NCI-H1436 treated with DMSO at 0.1 percent for 48 hours (cell line): ENCODE measurements at regions not wholly inside any gene's neighbourhood (a gene's known extent, or its start where the extent isn't known, plus 50 kb on each side); places are given as distances from the start of the nearest gene placed in this dataset.

ENCODE experiments used
- DNase-seq: peaks from one replicate; lab custom pipeline; 2025; lab: John Stamatoyannopoulos, UW

- DNase-seq, result no peak
These were observed 603.4 kb upstream of the AUTS2 start for GRCh38 chr7:68994841-68995240.

- no peak for DNase-seq
These were observed 600.1 kb upstream of the AUTS2 start for GRCh38 chr7:68998136-68998535.

- no peak for DNase-seq
These were observed 595.9 kb upstream of the AUTS2 start for GRCh38 chr7:69002416-69002815.

GRCh38 chr7:69012149-69012548 is 586.1 kb upstream of the AUTS2 start:
- no peak for DNase-seq

GRCh38 chr7:69017208-69017607 is 581.1 kb upstream of the AUTS2 start:
- DNase-seq, result no peak

DNA sequence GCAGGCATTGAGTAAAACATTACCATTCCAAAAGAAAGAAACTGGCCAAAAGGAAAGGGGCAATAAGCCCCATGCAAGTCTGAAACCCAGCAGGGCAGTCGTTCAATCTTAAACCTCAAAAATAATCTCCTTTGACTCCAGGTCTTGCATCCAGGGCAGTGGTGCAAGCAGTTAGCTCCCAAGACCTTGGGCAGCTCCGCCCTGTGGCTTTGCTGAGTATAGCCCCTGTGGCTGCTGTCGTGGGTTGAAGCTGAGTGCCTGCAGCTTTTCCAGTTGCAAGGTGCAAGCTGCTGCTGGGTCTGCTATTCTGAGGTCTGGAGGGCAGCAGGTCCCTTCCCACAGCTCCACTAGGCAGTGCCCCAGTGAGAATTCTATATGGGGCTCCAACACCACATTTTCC is 580.1 kb upstream of the AUTS2 start:
- no peak for DNase-seq

DNA sequence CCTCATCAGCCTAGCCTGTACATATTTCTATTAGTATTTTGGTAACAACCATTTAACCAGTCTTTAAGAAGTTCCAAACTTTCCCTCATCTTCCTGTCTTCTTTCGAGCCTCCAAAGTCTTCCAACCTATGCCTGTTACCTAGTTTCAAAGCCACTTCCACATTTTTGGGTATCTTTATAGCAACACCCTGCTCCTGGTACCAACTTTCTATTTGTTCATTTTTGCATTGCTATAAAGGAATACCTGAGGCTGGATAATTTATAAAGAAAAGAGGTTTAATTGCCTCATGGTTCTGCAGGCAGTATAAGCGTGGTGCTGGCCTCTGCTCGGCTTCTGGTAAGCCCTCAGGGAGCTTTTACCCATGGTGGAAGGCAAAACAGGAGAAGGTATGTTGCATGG is 578.8 kb upstream of the AUTS2 start:
- DNase-seq, result no peak

DNA sequence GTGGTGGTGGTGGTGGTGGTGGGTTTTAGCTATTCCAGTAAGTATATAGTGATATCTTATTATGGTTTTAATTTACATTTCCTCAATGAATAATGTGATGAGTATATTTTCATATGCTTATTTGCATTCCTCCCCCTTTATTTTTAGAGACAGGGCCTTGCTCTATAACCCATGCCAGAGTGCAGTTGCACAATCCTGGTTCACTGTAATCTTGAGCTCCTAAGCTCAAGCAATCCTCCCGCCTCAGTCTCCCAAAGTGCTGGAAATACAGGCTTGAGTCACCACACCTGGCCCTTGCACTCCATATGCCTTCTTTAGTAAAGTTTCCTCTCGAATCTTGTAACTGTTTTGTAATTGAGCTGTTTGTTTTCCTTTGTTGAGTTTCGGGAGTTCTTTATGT is 577.7 kb upstream of the AUTS2 start:
- no peak for DNase-seq

DNA sequence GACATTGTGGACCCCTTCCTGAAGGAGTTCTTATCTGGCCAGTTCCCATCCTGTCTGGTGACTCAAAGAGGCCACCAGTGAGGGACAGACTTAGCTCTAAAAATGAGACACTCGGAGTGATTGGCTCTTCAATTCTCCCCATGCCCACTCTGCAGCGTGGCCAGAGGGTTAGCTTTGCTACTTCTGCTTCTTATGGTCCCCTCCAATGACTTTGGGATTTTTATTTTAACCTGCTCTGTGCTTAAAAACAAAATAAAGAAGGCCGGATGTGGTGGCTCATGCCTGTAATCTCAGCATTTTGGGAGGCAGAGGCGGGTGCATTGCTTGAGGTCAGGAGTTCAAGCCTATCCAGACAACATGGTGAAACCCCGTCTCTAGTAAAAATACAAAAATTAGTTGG is 573.0 kb upstream of the AUTS2 start:
- no peak for DNase-seq

DNA sequence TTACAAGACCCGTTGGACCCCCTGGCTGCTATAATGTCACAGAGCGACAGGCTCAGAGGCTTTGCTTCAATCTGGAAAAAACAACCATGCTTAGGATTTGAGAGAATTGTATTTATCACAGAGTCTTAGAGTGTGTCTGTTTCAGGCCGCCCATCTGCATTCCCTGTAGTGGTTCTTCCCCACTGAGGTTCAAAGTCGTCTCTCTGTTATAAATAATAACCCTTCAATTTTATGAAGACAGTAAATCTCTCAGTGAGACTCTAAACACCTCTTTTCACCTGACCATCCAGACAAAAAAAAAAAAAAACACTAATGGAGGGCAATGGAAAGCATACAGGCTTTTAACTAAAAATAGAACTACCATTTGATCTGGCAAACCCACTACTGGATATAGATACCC is 565.4 kb upstream of the AUTS2 start:
- DNase-seq, result no peak

DNA sequence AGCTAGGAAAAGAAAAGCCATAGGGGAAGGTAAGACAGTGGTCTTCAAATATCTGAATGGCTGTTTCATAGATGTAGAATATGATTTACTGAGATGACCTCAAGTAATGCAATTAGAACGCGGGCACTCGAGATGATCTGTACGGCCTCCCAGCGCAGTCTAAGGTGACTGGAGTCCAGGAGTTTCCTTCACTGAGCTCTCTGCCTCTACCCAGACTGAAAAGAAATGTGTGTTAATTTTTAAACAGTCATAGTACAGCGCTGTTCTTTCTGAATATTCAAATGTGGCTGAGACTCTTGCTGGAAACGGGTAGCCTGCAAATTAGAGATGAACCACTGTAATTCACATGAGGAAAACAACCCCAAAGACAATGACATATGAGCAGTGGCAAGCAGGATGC is 562.4 kb upstream of the AUTS2 start:
- no peak for DNase-seq

DNA sequence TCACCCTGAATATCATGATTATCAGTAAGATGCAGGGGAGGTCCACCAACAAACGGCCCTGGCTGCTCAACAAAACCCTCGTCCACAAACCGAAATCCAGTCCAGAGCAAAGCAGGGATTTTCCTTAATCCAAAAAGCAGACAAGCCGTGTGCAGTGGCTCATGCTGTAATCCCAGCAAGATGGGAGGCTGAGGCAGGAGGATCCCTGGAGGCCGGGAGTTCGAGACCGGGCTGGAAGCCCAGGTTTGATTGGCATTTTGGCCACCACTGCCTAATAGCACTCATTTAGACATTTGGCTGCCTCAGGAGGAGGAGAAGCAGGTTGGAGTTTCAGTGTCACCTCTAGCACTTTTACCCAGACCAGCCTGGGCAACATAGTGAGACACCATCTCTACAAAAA is 562.0 kb upstream of the AUTS2 start:
- DNase-seq, result no peak

GRCh38 chr7:69038915-69039314 is 559.4 kb upstream of the AUTS2 start:
- DNase-seq, result no peak

DNA sequence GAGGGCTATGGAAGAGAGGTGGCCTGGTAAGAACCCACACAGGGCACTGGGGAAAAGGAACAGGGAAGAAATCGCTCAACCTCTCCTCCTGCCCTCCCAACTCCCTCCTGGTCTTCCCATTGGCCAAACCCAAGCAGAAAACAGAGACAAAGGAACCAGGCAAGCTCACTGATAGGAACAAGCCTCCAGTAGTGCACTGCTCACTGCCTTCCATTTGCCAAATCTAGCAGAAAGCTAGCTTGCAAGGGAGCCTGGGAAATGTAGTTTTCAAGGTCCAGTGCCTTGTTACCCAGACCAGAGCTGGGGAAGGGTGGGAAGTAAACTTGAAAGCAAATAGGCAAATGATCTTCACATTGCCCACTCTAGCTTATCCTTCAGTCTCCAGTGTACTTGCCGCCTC is 556.1 kb upstream of the AUTS2 start:
- no peak for DNase-seq

GRCh38 chr7:69047151-69047754 is 551.0 kb upstream of the AUTS2 start:
- no peak for DNase-seq

GRCh38 chr7:69049326-69049725 is 548.9 kb upstream of the AUTS2 start:
- DNase-seq, result no peak

DNA sequence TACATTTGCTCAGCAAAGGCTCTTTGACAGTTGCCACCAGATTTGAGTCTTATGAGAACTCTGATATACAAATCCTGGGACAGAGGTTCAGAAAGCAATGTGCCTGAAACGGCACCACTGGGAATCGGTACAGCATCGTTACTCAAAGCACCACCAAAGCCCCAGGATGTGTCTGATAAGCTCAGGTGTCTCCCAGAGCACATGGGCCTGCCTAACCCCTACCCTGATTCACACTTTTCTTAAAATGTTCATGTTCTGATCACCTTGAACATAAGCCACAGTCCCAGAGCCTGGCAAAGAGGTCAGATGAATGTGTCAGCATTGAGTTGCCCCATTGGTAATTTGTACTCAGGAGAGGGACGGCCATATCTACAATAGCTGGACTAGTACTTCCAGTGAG is 545.8 kb upstream of the AUTS2 start:
- no peak for DNase-seq

DNA sequence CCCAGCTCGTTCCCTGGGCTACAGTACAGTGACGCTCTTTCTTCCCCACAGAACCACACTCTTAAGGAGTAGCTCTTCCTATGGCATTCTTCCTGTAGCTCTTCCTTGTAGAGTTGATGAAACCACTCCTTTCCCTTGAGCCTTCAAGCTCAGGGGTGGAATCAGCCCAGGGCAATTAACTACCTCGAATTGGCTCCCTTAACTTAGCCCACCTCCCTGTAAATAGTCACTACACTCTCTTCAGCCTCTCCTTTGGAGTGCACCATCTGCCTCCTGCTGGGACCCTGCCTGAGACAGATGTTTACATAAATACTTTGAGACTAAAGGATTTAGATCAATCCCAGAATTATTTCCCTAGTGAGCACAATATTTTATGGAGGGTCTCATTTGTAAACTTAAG is 537.8 kb upstream of the AUTS2 start:
- DNase-seq, result no peak

DNA sequence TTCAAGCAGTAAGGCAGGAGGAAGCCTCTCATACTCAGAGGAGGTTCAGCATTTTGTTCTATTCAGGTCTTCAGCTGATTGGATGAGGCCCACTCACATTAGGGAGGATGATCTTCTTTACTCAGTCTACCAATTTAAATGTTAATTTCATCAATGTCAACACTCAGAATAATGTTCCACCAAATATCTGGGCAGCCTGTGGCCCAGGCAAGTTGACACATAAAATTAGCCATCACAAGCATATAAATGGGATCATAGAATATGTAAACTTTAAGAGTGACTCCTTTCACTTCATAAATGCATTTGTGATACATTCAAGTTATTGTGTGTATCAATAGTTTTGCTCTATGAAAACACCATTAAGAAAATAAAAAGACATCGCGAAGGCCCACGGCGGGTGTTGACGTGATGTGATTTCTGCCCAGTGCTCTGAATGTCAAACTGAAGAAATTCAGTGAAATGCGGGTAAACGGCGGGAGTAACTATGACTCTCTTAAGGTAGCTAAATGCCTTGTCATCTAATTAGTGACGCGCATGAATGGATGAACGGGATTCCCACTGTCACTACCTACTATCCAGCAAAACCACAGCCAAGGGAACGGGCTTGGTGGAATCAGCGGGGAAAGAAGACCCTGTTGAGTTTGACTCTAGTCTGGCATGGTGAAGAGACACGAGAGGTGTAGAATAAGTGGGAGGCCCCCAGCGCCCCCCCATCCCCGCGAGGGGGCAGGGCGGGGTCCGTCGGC is 536.1 kb upstream of the AUTS2 start:
- no peak for DNase-seq

DNA sequence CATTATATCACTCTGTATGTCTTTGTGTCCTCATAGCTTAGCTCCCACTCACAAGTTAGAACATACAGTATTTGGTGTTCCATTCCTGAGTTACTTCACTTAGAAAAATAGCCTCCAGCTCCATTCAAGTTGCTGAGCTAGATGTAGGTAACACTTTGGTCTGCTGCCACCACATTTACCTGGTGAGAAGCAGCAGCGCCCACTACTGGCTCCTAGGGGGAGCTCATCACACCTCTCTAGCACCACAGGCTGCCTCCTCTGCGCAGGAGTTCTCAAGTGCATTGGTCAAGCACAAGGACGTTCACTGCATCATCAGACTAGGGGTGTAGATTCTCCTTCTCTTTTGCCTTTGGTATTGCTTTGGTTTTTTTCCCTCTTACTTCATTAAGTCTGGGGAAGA is 530.9 kb upstream of the AUTS2 start:
- DNase-seq, result no peak

DNA sequence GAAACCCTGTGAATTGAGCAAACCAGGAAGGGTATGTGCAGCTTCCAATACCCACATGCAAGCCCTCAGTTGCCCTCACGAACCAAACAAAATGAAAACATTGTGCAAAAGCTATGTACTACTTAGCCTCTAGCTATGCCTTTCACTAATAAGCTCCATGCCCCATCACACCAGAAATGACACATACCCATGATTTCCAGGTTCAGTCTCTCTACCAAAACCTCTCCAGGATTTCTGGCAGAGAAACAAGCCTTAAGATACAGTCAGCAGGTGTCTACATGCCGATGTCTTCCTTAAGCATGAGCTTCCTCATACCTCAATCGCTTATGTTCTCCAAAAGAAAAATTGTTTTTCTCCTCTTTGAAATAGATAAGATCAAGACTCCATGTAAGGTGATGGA is 527.8 kb upstream of the AUTS2 start:
- DNase-seq, result no peak

DNA sequence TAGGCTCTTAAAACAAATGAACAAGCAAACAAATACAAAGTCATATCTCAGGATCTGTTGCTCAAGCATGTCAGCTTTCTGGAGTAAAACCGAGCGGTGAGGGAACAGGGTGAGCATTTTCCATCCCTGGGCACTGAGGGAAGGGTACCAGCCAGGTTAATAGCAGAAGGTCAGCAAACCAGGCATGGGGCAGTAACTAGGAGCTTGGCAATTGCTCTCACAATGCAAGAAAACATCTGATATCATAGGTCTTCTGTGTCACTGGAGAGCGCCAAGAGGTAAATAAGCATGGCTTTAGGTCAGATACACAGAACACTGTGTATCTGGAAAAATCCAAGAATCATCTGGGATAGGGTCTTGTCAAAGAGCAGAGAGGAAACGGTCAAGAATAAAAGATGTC is 521.7 kb upstream of the AUTS2 start:
- no peak for DNase-seq

DNA sequence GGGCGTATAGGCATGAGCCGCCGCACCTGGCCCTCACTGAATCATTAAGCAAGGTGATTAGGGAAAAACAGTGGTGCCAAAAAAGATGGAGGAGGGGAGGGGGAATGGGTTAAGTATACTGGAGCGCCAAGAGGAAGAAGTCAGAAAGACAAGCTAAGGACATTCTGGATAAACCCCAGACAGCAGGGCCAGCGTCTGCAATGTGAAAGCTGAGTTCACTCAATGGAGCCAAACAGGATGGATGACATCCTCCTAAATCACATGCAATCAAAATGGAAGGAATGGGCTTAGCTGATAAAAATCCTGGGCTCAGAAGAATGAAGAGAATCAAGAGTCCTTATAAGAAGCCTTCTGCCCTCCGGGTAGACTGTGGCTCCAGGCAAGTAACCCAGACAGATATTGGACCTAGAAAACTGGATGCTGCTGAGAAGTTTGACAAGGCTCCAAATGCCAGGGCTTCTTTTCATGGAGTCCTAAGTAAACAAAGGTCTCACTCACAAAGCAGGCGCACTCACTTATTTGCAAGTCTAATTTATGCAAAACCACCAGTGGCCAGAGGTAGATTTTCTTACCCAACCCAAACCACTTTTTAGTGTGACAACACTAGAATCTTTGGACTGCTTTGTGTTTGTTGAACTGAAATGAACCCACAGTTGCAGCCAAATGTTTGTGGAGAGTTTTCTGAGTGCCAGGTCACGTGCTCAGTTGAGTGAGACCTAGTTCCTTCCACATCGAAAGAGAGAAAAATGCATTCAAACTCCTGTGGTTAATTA is 519.1 kb upstream of the AUTS2 start:
- no peak for DNase-seq
